VCaP (cell line): ENCODE measurements at regions not wholly inside any gene's neighbourhood (a gene's known extent, or its start where the extent isn't known, plus 50 kb on each side); places are given as distances from the start of the nearest gene placed in this dataset.
"Not testable (repeated sequence)": the region's sequence is repeated elsewhere in the genome, so short reads cannot be mapped to it uniquely, and the experiment has no call there.

Source experiments
- H3K27ac ChIP-seq: fragments of 450-650 bp; 2 replicates; pipeline ENCODE4 v1.5.1; 2017
- TF ChIP-seq, protein P1 (sequence below): fragments of 450-650 bp; conservative IDR thresholded peaks from 2 replicates; pipeline ENCODE4 v1.5.1; 2017; ENCODE audit warnings: mild to moderate bottlenecking, moderate library complexity

DNA sequence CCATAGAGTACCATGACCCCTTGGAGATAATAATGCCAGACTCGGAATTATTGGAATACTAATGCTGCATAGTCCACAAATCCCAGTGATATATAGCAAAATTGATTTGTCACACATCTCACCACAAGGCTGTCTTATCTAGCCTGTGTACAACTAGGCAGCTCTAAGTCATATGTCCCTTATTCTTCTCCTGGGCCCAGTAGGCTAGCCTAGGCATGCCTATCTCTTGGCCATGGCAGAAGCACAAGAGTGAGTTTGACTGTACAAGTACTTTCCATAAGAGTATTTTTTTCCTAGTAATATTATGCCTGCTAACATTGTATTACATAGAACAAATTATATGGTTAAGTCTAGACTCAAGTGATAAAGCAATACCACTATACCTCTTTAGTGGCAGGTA is 1122.1 kb upstream of the SEL1L start:
- H3K27ac ChIP-seq, result no peak overlapping the region
- TF ChIP-seq, protein P1, sequence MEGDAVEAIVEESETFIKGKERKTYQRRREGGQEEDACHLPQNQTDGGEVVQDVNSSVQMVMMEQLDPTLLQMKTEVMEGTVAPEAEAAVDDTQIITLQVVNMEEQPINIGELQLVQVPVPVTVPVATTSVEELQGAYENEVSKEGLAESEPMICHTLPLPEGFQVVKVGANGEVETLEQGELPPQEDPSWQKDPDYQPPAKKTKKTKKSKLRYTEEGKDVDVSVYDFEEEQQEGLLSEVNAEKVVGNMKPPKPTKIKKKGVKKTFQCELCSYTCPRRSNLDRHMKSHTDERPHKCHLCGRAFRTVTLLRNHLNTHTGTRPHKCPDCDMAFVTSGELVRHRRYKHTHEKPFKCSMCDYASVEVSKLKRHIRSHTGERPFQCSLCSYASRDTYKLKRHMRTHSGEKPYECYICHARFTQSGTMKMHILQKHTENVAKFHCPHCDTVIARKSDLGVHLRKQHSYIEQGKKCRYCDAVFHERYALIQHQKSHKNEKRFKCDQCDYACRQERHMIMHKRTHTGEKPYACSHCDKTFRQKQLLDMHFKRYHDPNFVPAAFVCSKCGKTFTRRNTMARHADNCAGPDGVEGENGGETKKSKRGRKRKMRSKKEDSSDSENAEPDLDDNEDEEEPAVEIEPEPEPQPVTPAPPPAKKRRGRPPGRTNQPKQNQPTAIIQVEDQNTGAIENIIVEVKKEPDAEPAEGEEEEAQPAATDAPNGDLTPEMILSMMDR, result no peak

GRCh38 chr14:82657186-82657675 is 1123.6 kb upstream of the SEL1L start:
- TF ChIP-seq, protein P1, result no peak
- H3K27ac ChIP-seq, result no peak overlapping the region

DNA sequence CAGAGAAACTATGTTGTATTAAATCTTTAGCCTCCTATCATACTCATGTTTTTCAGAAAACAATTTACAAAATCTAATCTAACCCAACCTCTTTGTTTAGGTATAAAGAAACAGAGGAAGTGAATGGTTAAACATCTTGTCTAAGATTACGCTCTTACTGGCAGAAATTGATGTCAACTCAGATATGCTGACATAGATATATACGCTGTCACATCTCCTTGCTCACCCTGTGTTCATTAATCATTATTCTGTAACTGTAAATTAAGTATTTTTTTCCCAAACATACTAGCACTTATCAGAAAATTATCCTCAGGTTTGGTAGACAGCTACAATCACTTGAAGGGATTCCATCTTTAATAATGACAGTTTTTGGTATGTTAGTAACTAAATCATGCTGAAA is 1127.6 kb upstream of the SEL1L start:
- TF ChIP-seq, protein P1, result no peak

DNA sequence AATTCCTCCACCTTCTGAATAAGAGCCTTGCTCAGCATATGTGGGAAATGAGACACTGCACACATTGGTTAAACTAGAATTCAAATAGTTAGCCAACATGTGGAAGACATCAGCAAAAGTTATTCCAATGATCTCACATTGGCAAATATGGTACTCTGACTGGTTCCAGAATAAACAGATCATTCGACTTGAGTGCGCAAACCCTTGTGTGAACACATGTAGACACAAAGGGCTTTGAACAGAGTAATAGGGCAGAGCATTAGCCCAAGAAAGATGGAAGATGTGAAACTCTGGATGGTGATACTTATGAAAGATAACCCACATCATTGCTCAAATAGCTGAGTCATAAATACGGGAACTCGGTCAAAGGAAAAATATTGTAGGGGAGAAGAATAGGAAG is 1133.4 kb upstream of the SEL1L start:
- TF ChIP-seq, protein P1, result no peak

More for the DNA sequence above, 1127.6 kb upstream of the SEL1L start:
- no peak overlapping the region for H3K27ac ChIP-seq

GRCh38 chr14:82667501-82667900 is 1133.8 kb upstream of the SEL1L start:
- TF ChIP-seq, protein P1, result no peak
- no peak overlapping the region for H3K27ac ChIP-seq

More for the DNA sequence above, 1133.4 kb upstream of the SEL1L start:
- H3K27ac ChIP-seq, result no peak overlapping the region

GRCh38 chr14:82676403-82676802 is 1142.8 kb upstream of the SEL1L start:
- TF ChIP-seq, protein P1, result no peak
- H3K27ac ChIP-seq, result no peak overlapping the region

- no peak overlapping the region for H3K27ac ChIP-seq
- TF ChIP-seq, protein P1, result no peak
Observed at GRCh38 chr14:82689948-82690347, 1156.3 kb upstream of the SEL1L start.

DNA sequence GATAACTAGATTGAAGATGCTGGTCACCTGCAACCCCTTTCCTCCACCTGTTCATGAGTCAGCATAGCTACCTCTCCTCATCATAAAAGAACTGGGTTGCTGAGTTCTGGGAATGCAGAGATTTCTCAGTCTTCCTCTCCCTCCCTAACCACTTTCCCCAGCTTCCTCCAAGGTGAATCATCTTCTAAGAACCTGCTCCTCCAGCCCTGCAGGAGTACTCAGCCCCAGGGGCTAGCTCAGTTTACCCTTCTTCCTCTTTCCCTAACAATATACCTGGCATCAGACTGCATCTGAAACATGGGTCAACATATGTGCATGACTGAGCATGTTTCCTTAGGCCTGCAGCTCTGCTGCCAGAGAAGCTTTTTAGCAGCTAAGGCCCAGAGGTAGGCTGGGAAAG is 1157.5 kb upstream of the SEL1L start:
- H3K27ac ChIP-seq, result not testable (repeated sequence)
